PC-3 (cell line): ENCODE measurements at regions not wholly inside any gene's neighbourhood (a gene's known extent, or its start where the extent isn't known, plus 50 kb on each side); places are given as distances from the start of the nearest gene placed in this dataset.

Experiments
- ATAC-seq: fragments of 200-7000 bp; cut with Tn5 transposase; 2 replicates; pipeline ENCODE4 v1.9.1; 2020; ENCODE audit warnings: mild to moderate bottlenecking, moderate library complexity
- BruUV-seq: library from RNA; stranded (reverse); fragments of 400-500 nt; replicated peaks from 2 replicates; lab custom pipeline; 2021; lab: Mats Ljungman, UMichigan
- CTCF ChIA-PET: fragments of 300-600 bp; sonication (Branson Sonifier 250); formaldehyde crosslinking; loops from one replicate; lab custom pipeline; 2022; ENCODE audit warnings: antibody characterized with exemption; lab: Charles Lee
- POLR2A ChIA-PET: fragments of 300-600 bp; sonication (Branson Sonifier 250); formaldehyde crosslinking; loops from one replicate; lab custom pipeline; 2022; ENCODE audit warnings: antibody characterized with exemption; ENCODE audit not compliant: unreplicated experiment; lab: Charles Lee
- DNase-seq: peaks from one replicate; pipeline ENCODE4 v3.0.0-alpha.2; 2015
- H2AFZ ChIP-seq: fragments of 300-600 bp; sonication (generic); 2 replicates; pipeline ENCODE4 v1.6.0; 2016; ENCODE audit warnings: antibody characterized with exemption, low read length
- H3F3A ChIP-seq: fragments of 300-600 bp; sonication (generic); one replicate; pipeline ENCODE4 v1.6.0; 2017; ENCODE audit warnings: antibody characterized with exemption, low read length, control low read depth, mild to moderate bottlenecking; ENCODE audit not compliant: unreplicated experiment
- H3K27ac ChIP-seq: fragments of 300-600 bp; sonication (generic); 2 replicates; pipeline ENCODE4 v1.5.1; 2016; ENCODE audit warnings: mild to moderate bottlenecking, low read length
- H3K27me3 ChIP-seq: fragments of 300-600 bp; sonication (generic); 2 replicates; pipeline ENCODE4 v1.6.1; 2016; ENCODE audit warnings: low read length, mixed read lengths
- H3K36me3 ChIP-seq: fragments of 300-600 bp; sonication (generic); 2 replicates; pipeline ENCODE4 v1.6.1; 2016; ENCODE audit warnings: low read depth, mixed run types, low read length, mixed read lengths
- H3K4me1 ChIP-seq: fragments of 300-600 bp; sonication (generic); 2 replicates; pipeline ENCODE4 v1.5.1; 2016; ENCODE audit warnings: low read length; ENCODE audit not compliant: insufficient read depth
- H3K4me2 ChIP-seq: fragments of 300-600 bp; sonication (generic); 2 replicates; pipeline ENCODE4 v1.6.0; 2016; ENCODE audit warnings: low read length
- H3K4me3 ChIP-seq: fragments of 300-600 bp; sonication (generic); 2 replicates; pipeline ENCODE4 v1.5.1; 2016; ENCODE audit warnings: mild to moderate bottlenecking, low read length, mixed read lengths
- H3K79me2 ChIP-seq: fragments of 300-600 bp; sonication (generic); 2 replicates; pipeline ENCODE4 v1.6.1; 2017; ENCODE audit warnings: low read length, mixed read lengths
- H3K9ac ChIP-seq: fragments of 300-600 bp; sonication (generic); 2 replicates; pipeline ENCODE4 v1.6.0; 2016; ENCODE audit warnings: mild to moderate bottlenecking, low read length
- H3K9me2 ChIP-seq: fragments of 300-600 bp; sonication (generic); replicated peaks from 2 replicates; pipeline ENCODE4 v1.6.1; 2016; ENCODE audit warnings: mixed run types, low read length, mixed read lengths
- H3K9me3 ChIP-seq: fragments of 300-600 bp; sonication (generic); 2 replicates; pipeline ENCODE4 v1.6.1; 2016; ENCODE audit warnings: low read length, mixed read lengths
- H4K20me1 ChIP-seq: fragments of 300-600 bp; sonication (generic); 2 replicates; pipeline ENCODE4 v1.6.1; 2016; ENCODE audit warnings: low read length, mixed read lengths
- EZH2 ChIP-seq: fragments of 300-600 bp; sonication (generic); IDR thresholded peaks from one replicate; pipeline ENCODE4 v1.6.1; 2017; ENCODE audit warnings: antibody characterized with exemption, mild to moderate bottlenecking, low read length; ENCODE audit not compliant: unreplicated experiment
- EZH2phosphoT487 ChIP-seq: fragments of 300-600 bp; sonication (generic); IDR thresholded peaks from 2 replicates; pipeline ENCODE4 v1.6.1; 2018; ENCODE audit warnings: mild to moderate bottlenecking, antibody characterized with exemption, low read length, borderline replicate concordance
- intact Hi-C: fragments of 100-400 bp; cut with micrococcal nuclease; formaldehyde crosslinking; loops from 2 replicates; pipeline ENCODE4 v1.9.0; 2023
- TF ChIP-seq, protein P1 (sequence below): fragments of 300-600 bp; sonication (generic); conservative IDR thresholded peaks from 2 replicates; pipeline ENCODE4 v1.5.1; 2017; ENCODE audit warnings: antibody characterized with exemption, low read depth, mild to moderate bottlenecking, low read length

DNA sequence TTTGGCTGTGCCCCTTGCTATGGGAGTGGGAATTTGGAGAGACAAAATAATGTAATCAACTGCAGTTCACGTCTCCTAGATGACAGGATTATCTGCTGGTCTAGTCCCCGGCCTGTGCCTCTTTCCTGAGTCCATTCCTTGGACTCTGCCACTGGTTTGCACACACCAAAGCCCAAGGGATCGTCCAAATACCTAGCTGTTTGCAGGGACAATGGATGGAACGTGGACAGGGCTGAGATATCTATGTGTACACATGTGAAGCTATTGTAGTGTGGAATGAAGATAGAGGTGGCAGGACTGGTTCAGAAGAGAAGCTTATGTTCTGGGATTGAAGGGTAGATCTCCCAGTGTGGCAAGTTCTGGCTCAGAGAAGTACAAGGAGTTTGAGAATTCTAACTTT is 198.3 kb upstream of the PITX2 start:
- no TSS peak for BruUV-seq
- CTCF ChIA-PET: no interaction called here

DNA sequence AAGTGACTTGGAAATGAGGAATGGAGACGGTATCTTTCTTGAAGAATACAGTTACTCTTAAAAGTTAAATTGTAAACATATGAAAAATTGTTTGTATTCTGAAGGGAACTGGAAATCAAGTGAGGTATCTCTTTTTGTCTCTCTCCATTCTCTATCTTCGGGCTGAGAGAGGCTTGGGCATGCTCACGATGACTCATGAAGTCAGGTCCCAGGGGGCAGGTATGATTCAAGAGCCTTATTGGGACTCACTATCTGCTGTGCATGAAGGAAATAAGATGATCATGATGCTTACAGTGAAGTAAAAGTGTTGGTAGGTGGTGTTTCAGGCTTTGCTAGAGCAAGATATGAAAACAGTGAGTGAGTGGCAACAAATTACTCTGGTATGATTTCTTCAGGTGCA is 200.4 kb upstream of the PITX2 start:
- no peaks in the 10 kb centered on the region for H3K9me3 ChIP-seq
- no peak overlapping the region for H3K4me2 ChIP-seq
- H3K4me3 ChIP-seq: no peak overlapping the region
- intact Hi-C loops: no loop called here
- no peaks in the 10 kb centered on the region for H3K36me3 ChIP-seq
- H3K9ac ChIP-seq: no peak overlapping the region
- ChIA-PET POLR2A (no interaction called here), CTCF (no interaction called here)
- ATAC-seq: no peak
- H3K27me3 ChIP-seq: peaks cover 20% of the 10 kb centered on the region
- BruUV-seq: no TSS peak
- no peaks in the 10 kb centered on the region for H3F3A ChIP-seq
- no peak for DNase-seq
- H4K20me1 ChIP-seq: no peaks in the 10 kb centered on the region
- no peak overlapping the region for H3K27ac ChIP-seq
- no peaks in the 10 kb centered on the region for H3K4me1 ChIP-seq
- no peaks in the 10 kb centered on the region for H3K79me2 ChIP-seq
- H2AFZ ChIP-seq: no peak overlapping the region
- no peaks in the 10 kb centered on the region for H3K9me2 ChIP-seq
- no peak for TF ChIP-seq EZH2
- TF ChIP-seq, protein P1, sequence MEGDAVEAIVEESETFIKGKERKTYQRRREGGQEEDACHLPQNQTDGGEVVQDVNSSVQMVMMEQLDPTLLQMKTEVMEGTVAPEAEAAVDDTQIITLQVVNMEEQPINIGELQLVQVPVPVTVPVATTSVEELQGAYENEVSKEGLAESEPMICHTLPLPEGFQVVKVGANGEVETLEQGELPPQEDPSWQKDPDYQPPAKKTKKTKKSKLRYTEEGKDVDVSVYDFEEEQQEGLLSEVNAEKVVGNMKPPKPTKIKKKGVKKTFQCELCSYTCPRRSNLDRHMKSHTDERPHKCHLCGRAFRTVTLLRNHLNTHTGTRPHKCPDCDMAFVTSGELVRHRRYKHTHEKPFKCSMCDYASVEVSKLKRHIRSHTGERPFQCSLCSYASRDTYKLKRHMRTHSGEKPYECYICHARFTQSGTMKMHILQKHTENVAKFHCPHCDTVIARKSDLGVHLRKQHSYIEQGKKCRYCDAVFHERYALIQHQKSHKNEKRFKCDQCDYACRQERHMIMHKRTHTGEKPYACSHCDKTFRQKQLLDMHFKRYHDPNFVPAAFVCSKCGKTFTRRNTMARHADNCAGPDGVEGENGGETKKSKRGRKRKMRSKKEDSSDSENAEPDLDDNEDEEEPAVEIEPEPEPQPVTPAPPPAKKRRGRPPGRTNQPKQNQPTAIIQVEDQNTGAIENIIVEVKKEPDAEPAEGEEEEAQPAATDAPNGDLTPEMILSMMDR: no peak
- TF ChIP-seq EZH2phosphoT487: no peak

More for the DNA sequence above, 198.3 kb upstream of the PITX2 start:
- H3K27me3 ChIP-seq: peaks cover 24% of the 10 kb centered on the region
- ATAC-seq (no peak), DNase-seq (no peak)
- no peaks in the 10 kb centered on the region for H3K79me2 ChIP-seq
- H3K4me3 ChIP-seq: no peak overlapping the region
- no peaks in the 10 kb centered on the region for H3K36me3 ChIP-seq
- no peaks in the 10 kb centered on the region for H3K9me2 ChIP-seq
- H3K9me3 ChIP-seq: no peaks in the 10 kb centered on the region
- H3K4me2 ChIP-seq: no peak overlapping the region
- no peaks in the 10 kb centered on the region for H4K20me1 ChIP-seq
- no peaks in the 10 kb centered on the region for H3K4me1 ChIP-seq
- H3F3A ChIP-seq: no peaks in the 10 kb centered on the region
- intact Hi-C loops: no loop called here
- no peak overlapping the region for H2AFZ ChIP-seq
- H3K9ac ChIP-seq: no peak overlapping the region
- no peak overlapping the region for H3K27ac ChIP-seq
- TF ChIP-seq EZH2 (no peak), EZH2phosphoT487 (no peak)
- TF ChIP-seq, protein P1: no peak
- POLR2A ChIA-PET: no interaction called here

DNA sequence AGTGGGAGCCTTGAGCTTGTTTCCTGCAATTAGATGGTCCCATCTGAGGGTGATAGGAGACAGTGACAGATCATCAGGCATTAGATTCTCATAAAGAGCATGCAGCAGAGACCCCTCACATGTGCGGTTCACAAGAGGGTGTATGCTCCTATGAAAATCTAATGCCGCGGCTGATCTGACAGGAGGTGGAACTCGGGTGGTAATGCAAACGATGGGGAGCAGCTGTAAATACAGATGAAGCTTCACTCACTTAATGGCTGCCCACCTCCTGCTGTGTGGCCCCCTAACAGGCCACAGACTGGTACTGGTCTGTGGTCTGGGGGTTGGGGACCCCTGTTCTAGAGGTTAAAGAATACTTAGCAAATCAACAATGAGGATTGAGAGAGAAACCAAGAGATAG is 201.5 kb upstream of the PITX2 start:
- H3K27me3 ChIP-seq: peaks cover 15% of the 10 kb centered on the region
- H3K4me1 ChIP-seq: no peaks in the 10 kb centered on the region
- ChIA-PET POLR2A (no interaction called here), CTCF (no interaction called here)
- H3K9me2 ChIP-seq: no peaks in the 10 kb centered on the region
- H4K20me1 ChIP-seq: no peaks in the 10 kb centered on the region
- no peaks in the 10 kb centered on the region for H3F3A ChIP-seq
- no peak overlapping the region for H3K27ac ChIP-seq
- no peak overlapping the region for H3K4me3 ChIP-seq
- BruUV-seq: no TSS peak
- no peaks in the 10 kb centered on the region for H3K36me3 ChIP-seq
- no peak overlapping the region for H3K4me2 ChIP-seq
- H3K79me2 ChIP-seq: no peaks in the 10 kb centered on the region
- DNase-seq (no peak), ATAC-seq (no peak)
- no peak for TF ChIP-seq EZH2
- TF ChIP-seq, protein P1: no peak
- TF ChIP-seq EZH2phosphoT487: no peak
- intact Hi-C loops: no loop called here
- H2AFZ ChIP-seq: no peak overlapping the region
- H3K9me3 ChIP-seq: no peaks in the 10 kb centered on the region
- H3K9ac ChIP-seq: no peak overlapping the region
